ENCODE measurements at regions not wholly inside any gene's neighbourhood (a gene's known extent, or its start where the extent isn't known, plus 50 kb on each side); places are given as distances from the start of the nearest gene placed in this dataset.

GRCh38 chr2:10964052-10964790 is 52.5 kb downstream of the KCNF1 start:
- DNase-seq (ENCODE audit: low read depth in 2 of 2), result no peak

GRCh38 chr2:10965241-10965843 is 53.6 kb downstream of the KCNF1 start:
- DNase-seq (ENCODE audit: low read depth in 2 of 2), result no peak

- DNase-seq (ENCODE audit: low read depth in 2 of 2), result no peak
Observed at GRCh38 chr2:10966056-10966455, 54.3 kb downstream of the KCNF1 start.

- no peak for DNase-seq (ENCODE audit: low read depth in 2 of 2)
Observed at GRCh38 chr2:10966741-10967140, 55.0 kb downstream of the KCNF1 start.

GRCh38 chr2:10968176-10968575 is 56.4 kb downstream of the KCNF1 start:
- DNase-seq (ENCODE audit: low read depth in 2 of 2), result no peak

GRCh38 chr2:10970666-10971065 is 58.9 kb downstream of the KCNF1 start:
- no peak for DNase-seq (ENCODE audit: low read depth in 2 of 2)

- no peak for DNase-seq (ENCODE audit: low read depth in 2 of 2)
Observed at GRCh38 chr2:10971161-10971887, 59.6 kb downstream of the KCNF1 start.

GRCh38 chr2:10971888-10972260 is 60.1 kb downstream of the KCNF1 start:
- no peak for DNase-seq (ENCODE audit: low read depth in 2 of 2)

GRCh38 chr2:10972683-10973433 is 61.1 kb downstream of the KCNF1 start:
- no peak for DNase-seq (ENCODE audit: low read depth in 2 of 2)

- DNase-seq (ENCODE audit: low read depth in 2 of 2), result no peak
Observed at GRCh38 chr2:10973766-10974165, 62.0 kb downstream of the KCNF1 start.

GRCh38 chr2:10977003-10977402 is 65.3 kb downstream of the KCNF1 start:
- peak in 1 of 2 donors; percentile 4 for DNase-seq (ENCODE audit: low read depth in 2 of 2)

- DNase-seq (ENCODE audit: low read depth in 2 of 2), result no peak
Observed at GRCh38 chr2:10977621-10978020, 65.9 kb downstream of the KCNF1 start.

- DNase-seq (ENCODE audit: low read depth in 2 of 2), result no peak
Observed at GRCh38 chr2:10978090-10978670, 66.4 kb downstream of the KCNF1 start.

- no peak for DNase-seq (ENCODE audit: low read depth in 2 of 2)
Observed at GRCh38 chr2:10980071-10980470, 68.3 kb downstream of the KCNF1 start.

- no peak for DNase-seq (ENCODE audit: low read depth in 2 of 2)
Observed at GRCh38 chr2:10980886-10981425, 69.2 kb downstream of the KCNF1 start.

GRCh38 chr2:10981451-10981850 is 69.7 kb downstream of the KCNF1 start:
- DNase-seq (ENCODE audit: low read depth in 2 of 2), result no peak

- DNase-seq (ENCODE audit: low read depth in 2 of 2), result no peak
Observed at GRCh38 chr2:10981941-10982431, 70.3 kb downstream of the KCNF1 start.

GRCh38 chr2:10982931-10983701 is 71.4 kb downstream of the KCNF1 start:
- no peak for DNase-seq (ENCODE audit: low read depth in 2 of 2)

- no peak for DNase-seq (ENCODE audit: low read depth in 2 of 2)
Observed at GRCh38 chr2:10983711-10984110, 72.0 kb downstream of the KCNF1 start.

- no peak for DNase-seq (ENCODE audit: low read depth in 2 of 2)
Observed at GRCh38 chr2:10984418-10985135, 72.8 kb downstream of the KCNF1 start.

All from lung microvascular endothelial cell (primary cell).